ENCODE measurements at regions not wholly inside any gene's neighbourhood (a gene's known extent, or its start where the extent isn't known, plus 50 kb on each side); places are given as distances from the start of the nearest gene placed in this dataset.

DNA sequence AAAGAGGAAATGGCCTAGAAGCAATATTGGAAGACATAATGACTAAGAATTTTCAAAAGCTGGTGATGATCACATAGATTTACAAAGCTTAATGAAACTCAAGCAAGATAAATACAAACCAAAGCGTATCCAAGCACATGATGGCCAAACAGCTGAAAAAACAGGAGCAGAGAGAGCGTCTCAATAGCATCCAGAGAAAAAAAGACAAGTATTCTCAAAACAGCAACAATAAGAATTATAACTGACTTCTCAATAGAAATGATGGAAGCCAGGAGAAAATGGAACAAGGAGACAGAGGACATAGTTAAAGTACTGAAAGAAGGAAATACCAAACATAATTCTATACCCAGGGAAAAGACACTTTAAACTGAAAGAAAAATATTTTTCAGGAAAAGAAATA lies 437.2 kb upstream of the TNP1 start:
- TF ChIP-seq, protein P1, sequence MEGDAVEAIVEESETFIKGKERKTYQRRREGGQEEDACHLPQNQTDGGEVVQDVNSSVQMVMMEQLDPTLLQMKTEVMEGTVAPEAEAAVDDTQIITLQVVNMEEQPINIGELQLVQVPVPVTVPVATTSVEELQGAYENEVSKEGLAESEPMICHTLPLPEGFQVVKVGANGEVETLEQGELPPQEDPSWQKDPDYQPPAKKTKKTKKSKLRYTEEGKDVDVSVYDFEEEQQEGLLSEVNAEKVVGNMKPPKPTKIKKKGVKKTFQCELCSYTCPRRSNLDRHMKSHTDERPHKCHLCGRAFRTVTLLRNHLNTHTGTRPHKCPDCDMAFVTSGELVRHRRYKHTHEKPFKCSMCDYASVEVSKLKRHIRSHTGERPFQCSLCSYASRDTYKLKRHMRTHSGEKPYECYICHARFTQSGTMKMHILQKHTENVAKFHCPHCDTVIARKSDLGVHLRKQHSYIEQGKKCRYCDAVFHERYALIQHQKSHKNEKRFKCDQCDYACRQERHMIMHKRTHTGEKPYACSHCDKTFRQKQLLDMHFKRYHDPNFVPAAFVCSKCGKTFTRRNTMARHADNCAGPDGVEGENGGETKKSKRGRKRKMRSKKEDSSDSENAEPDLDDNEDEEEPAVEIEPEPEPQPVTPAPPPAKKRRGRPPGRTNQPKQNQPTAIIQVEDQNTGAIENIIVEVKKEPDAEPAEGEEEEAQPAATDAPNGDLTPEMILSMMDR (IDR thresholded peaks at IDR 0.05) = no peak

DNA sequence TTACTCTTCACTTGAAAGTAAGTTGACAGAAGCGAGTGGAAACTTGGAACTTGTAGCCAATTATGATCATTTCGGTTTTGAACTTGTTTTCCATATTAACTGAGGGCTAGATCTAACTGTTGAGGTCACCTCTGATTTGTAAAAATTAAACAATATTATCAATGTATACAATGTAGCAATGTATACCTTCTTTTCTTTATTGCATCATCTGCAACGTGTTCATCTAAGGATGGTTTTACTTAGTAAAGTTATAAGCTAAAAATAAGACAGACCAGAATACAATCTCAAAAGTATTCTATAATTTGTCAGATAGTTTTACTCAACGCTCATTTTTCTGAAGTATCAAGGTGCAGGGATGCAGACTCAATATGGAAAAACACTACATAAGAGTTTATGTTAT lies 435.0 kb upstream of the TNP1 start:
- TF ChIP-seq, protein P1 (IDR thresholded peaks at IDR 0.05) = no peak

DNA sequence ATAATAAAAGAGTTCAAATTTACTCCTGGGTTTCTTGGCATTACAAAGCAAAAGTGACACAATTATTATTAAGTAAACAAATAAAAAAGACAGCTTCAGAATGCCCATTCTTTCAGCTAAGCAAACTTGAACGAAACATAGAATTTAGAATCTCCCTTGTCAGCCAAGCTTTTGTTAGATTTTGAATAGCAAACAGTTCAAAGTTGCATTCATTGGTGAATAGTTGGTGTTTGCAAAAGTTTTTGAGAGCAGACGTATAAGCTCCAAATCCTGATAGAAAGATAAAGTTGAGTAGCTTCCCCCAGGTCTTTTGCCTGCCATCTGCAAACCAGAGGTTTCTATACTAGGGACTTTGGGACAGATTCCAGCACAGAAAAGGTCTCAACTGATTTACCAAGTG lies 434.3 kb upstream of the TNP1 start:
- TF ChIP-seq, protein P1 (IDR thresholded peaks at IDR 0.05) = no peak

DNA sequence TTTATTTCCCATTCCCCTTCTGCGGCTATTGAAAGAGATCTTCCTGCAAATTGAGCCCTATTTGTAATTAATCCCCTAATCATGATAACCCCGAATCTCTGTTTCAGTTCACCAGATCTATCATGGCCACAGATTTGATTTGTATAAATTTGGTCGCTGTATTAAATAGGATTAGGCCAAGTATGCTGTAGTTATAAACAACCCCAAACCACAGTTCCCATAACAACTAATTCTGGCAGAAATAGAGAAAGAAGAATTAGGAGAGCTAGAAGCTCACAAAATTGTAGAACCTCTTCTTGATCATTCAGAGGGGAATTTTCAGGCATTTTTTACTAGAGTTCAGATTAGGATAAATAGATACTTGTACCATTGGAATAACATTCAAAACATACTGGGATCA lies 433.7 kb upstream of the TNP1 start:
- TF ChIP-seq, protein P1 (IDR thresholded peaks at IDR 0.05) = no peak

DNA sequence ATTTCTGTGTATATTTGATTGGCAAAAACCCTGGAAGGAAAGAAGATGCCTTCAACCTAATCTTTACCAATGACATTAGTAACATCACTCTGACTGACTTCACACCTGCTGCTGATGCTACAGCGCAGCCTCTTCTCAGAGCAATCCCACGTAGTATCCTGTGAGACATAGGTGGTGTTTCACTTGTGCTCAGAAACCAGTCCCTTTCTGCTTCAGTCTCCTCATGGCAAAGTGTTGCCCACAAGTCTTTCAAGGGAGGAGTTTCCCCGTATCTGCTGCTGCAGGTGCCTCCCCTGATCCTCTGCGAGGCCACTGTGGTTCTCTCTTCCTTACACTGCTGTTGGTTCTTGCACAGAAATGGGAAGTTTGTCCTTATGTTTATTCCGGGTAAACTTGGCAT lies 433.2 kb upstream of the TNP1 start:
- TF ChIP-seq, protein P1 (IDR thresholded peaks at IDR 0.05) = no peak

DNA sequence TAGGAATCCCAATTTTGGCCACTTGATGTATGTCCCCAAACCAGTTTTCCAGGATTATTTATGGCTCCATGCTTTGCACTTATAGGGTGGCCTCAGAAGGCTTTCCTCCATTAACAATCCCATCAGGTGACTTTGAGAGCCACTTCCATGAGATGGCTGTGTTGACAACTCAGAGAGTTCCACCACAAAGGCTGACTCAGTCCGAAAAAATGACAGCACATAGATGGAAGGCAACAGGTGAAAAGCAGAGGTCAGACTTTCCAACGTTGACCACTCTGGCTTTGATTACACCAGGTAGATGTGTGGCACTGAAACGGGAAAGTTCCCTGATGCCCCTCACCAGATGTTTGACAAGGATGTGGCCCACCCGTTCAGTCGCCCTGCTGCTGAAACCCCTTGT lies 431.4 kb upstream of the TNP1 start:
- TF ChIP-seq, protein P1 (IDR thresholded peaks at IDR 0.05) = no peak

DNA sequence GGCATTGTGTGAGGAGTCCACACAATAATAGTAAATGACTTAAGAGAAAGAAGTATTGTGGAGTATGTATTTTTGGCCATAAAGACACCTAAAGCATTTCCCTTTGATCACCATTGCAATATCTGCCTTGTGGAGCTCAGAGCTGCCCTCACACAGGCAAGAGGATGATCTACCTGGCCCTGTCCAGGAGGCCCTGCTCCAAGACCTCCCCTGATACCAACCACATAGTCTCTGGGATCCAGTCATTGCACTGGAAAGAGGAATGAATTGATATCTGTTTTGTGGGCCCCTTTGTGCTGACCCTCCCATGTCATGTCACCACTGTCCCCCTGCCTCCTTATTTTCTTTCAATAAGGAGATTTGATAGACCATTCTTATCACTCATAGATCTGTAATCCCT lies 430.6 kb upstream of the TNP1 start:
- TF ChIP-seq, protein P1 (IDR thresholded peaks at IDR 0.05) = no peak

DNA sequence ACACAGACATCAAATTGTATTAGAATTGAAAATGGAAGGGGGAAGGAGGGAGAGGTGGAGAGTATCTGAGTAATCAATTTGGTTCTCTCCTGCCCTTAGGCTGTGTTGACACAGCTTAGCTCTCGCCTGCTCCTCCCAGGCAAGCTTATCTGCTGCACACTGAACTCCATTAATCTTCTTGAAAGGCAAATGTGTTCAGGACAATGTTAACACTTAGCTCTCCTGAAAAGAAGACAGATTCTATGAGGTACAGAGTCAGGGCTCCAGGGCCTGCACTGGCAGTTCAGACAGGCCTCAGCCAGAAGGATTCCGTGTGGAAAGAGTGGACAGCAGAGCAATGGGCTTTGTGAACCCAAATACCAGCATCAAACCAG lies 430.0 kb upstream of the TNP1 start:
- TF ChIP-seq, protein P1 (IDR thresholded peaks at IDR 0.05) = no peak
